Upper lobe of left lung (tissue), 6 donors: ENCODE measurements at regions not wholly inside any gene's neighbourhood (a gene's known extent, or its start where the extent isn't known, plus 50 kb on each side); places are given as distances from the start of the nearest gene placed in this dataset.

Source experiments
- ATAC-seq, 2 donors: fragments of 200-7000 bp; cut with Tn5 transposase; one replicate each; pipeline ENCODE4 v1.9.1; 2022; ENCODE audit warnings: mild to moderate bottlenecking in 2 of 2, moderate library complexity in 2 of 2; ENCODE audit not compliant: low FRiP score in 2 of 2
- DNase-seq, 2 donors: peaks; one replicate each; pipeline ENCODE4 v3.0.0-alpha.2; 2019 to 2020
- H3K27ac ChIP-seq, 4 donors: fragments of 200-600 bp; sonication (generic); one replicate each; pipeline ENCODE4 v1.5.1; 2016 to 2019
- H3K27me3 ChIP-seq, 4 donors: fragments of 200-600 bp; sonication (generic); one replicate each; pipeline ENCODE4 v1.5.1; 2017 to 2019
- H3K36me3 ChIP-seq, 4 donors: fragments of 200-600 bp; sonication (generic); one replicate each; pipeline ENCODE4 v1.5.1; 2016 to 2019
- H3K4me1 ChIP-seq, 4 donors: fragments of 200-600 bp; sonication (generic); one replicate each; pipeline ENCODE4 v1.5.1; 2018 to 2019
- H3K4me3 ChIP-seq, 4 donors: fragments of 200-600 bp; sonication (generic); one replicate each; pipeline ENCODE4 v1.5.1; 2017 to 2019; ENCODE audit warnings: mild to moderate bottlenecking in 2 of 4, moderate library complexity in 1 of 4
- H3K9me3 ChIP-seq, 4 donors: fragments of 200-600 bp; sonication (generic); one replicate each; pipeline ENCODE4 v1.5.1; 2018 to 2019
- CTCF ChIP-seq, 6 experiments: fragments of 450-650 bp in 4 of 6; fragments of 200-600 bp in 2 of 6; sonication (generic) in 2 of 6; IDR thresholded peaks; one replicate each; pipeline ENCODE4 v1.5.1; 2016 to 2019; ENCODE audit warnings: antibody characterized with exemption in 6 of 6
- EP300 ChIP-seq, 4 donors: sonication (generic); formaldehyde crosslinking; IDR thresholded peaks; one replicate each; pipeline ENCODE4 v1.5.1; 2017; ENCODE audit warnings: antibody characterized with exemption in 4 of 4, control low read depth in 2 of 4
- POLR2A ChIP-seq, 4 donors: fragments of 450-650 bp; IDR thresholded peaks; one replicate each; pipeline ENCODE4 v1.5.1; 2016 to 2017; ENCODE audit warnings: antibody characterized with exemption in 4 of 4, mild to moderate bottlenecking in 2 of 4
- POLR2AphosphoS5 ChIP-seq, 2 donors: sonication (generic); formaldehyde crosslinking; IDR thresholded peaks; one replicate each; pipeline ENCODE4 v1.5.1; 2017; ENCODE audit warnings: antibody characterized with exemption in 2 of 2
- WGBS, 2 donors: methylation state at CpG; one replicate each; pipeline ENCODE4 v1.1.5; 2017 to 2018; 5-methylcytosine and 5-hydroxymethylcytosine counted together
- donor health status: DM: no; HTN: no; CAD: no; lungs with moderate emphysema.
- donor health status: DM: no; HTN: yes; CAD: no; lungs with severe emphysema.

- ATAC-seq (no peak), DNase-seq (no peak)
- Histone ChIP-seq H3K4me1 (no peaks in the 10 kb centered on the region), H3K4me3 (no peak overlapping the region), H3K36me3 (no peaks in the 10 kb centered on the region), H3K27ac (no peak overlapping the region), H3K27me3 (no peaks in the 10 kb centered on the region), H3K9me3 (no peaks in the 10 kb centered on the region)
- WGBS, 2 donors = 83 to 85% methylated on average over 6 of the region's 6 CpGs
- no peak for TF ChIP-seq POLR2AphosphoS5 (IDR thresholded peaks at IDR 0.05)
- TF ChIP-seq EP300 (IDR thresholded peaks at IDR 0.05) = no peak
Measured at GRCh38 chr14:97773598-97773997, 976.4 kb downstream of the VRK1 start.

- H3K36me3 ChIP-seq = no peaks in the 10 kb centered on the region
- H3K4me3 ChIP-seq = no peak overlapping the region
- no peak for DNase-seq
- WGBS, 2 donors = 59 to 65% methylated on average over 5 of the region's 5 CpGs
- no peaks in the 10 kb centered on the region for H3K4me1 ChIP-seq
- no peak for ATAC-seq
- H3K27ac ChIP-seq = no peak overlapping the region
- TF ChIP-seq POLR2AphosphoS5 (IDR thresholded peaks at IDR 0.05) = no peak
- TF ChIP-seq POLR2A (IDR thresholded peaks at IDR 0.05) = no peak
- no peaks in the 10 kb centered on the region for H3K9me3 ChIP-seq
- no peaks in the 10 kb centered on the region for H3K27me3 ChIP-seq
Measured at GRCh38 chr14:97776890-97777558, 979.8 kb downstream of the VRK1 start.

GRCh38 chr14:97777622-97778355, 980.6 kb downstream of the VRK1 start:
- 77 to 81% methylated on average over 9 of the region's 9 CpGs for WGBS, 2 donors
- H3K27ac ChIP-seq = no peak overlapping the region
- H3K27me3 ChIP-seq = no peaks in the 10 kb centered on the region

GRCh38 chr14:97779140-97779539, 982.0 kb downstream of the VRK1 start:
- 81 to 86% methylated on average over 5 of the region's 5 CpGs for WGBS, 2 donors
- Histone ChIP-seq H3K9me3 (no peaks in the 10 kb centered on the region), H3K27ac (no peak overlapping the region), H3K27me3 (no peaks in the 10 kb centered on the region), H3K36me3 (no peaks in the 10 kb centered on the region), H3K4me1 (no peaks in the 10 kb centered on the region), H3K4me3 (no peak overlapping the region)
- DNase-seq = no peak
- TF ChIP-seq POLR2AphosphoS5 (IDR thresholded peaks at IDR 0.05) (no peak), POLR2A (IDR thresholded peaks at IDR 0.05) (no peak), EP300 (IDR thresholded peaks at IDR 0.05) (no peak), CTCF (IDR thresholded peaks at IDR 0.05) (no peak)
- ATAC-seq = no peak

More at GRCh38 chr14:97777622-97778355, 980.6 kb downstream of the VRK1 start:
- no peaks in the 10 kb centered on the region for H3K9me3 ChIP-seq
- ATAC-seq (no peak), DNase-seq (no peak)
- no peaks in the 10 kb centered on the region for H3K4me1 ChIP-seq
- H3K36me3 ChIP-seq = no peaks in the 10 kb centered on the region
- H3K4me3 ChIP-seq = no peak overlapping the region
- TF ChIP-seq POLR2A (IDR thresholded peaks at IDR 0.05) (no peak), CTCF (IDR thresholded peaks at IDR 0.05) (no peak), EP300 (IDR thresholded peaks at IDR 0.05) (no peak), POLR2AphosphoS5 (IDR thresholded peaks at IDR 0.05) (no peak)

- H3K27me3 ChIP-seq = no peaks in the 10 kb centered on the region
- DNase-seq = no peak
- no peaks in the 10 kb centered on the region for H3K9me3 ChIP-seq
- H3K4me3 ChIP-seq = no peak overlapping the region
- TF ChIP-seq POLR2A (IDR thresholded peaks at IDR 0.05) (no peak), POLR2AphosphoS5 (IDR thresholded peaks at IDR 0.05) (no peak), EP300 (IDR thresholded peaks at IDR 0.05) (no peak), CTCF (IDR thresholded peaks at IDR 0.05) (no peak)
- no peaks in the 10 kb centered on the region for H3K4me1 ChIP-seq
- 90% methylated on average over 5 of the region's 5 CpGs for WGBS, 2 donors
- no peak for ATAC-seq
- no peaks in the 10 kb centered on the region for H3K36me3 ChIP-seq
- H3K27ac ChIP-seq = no peak overlapping the region
Measured at GRCh38 chr14:97780804-97781203, 983.6 kb downstream of the VRK1 start.
